HCT116 (cell line): ENCODE measurements at regions not wholly inside any gene's neighbourhood (a gene's known extent, or its start where the extent isn't known, plus 50 kb on each side); places are given as distances from the start of the nearest gene placed in this dataset.
"Not testable (repeated sequence)": the region's sequence is repeated elsewhere in the genome, so short reads cannot be mapped to it uniquely, and the experiment has no call there.

Source experiments
- ATAC-seq: fragments of 200-7000 bp; cut with Tn5 transposase; 2 replicates; pipeline ENCODE4 v1.9.1; 2020; ENCODE audit warnings: mild to moderate bottlenecking, moderate library complexity
- BruUV-seq: library from RNA; stranded (reverse); fragments of 400-500 nt; replicated peaks from 2 replicates; lab custom pipeline; 2021; lab: Mats Ljungman, UMichigan
- CTCF ChIA-PET: fragments of 300-600 bp; sonication (Branson Sonifier 250); formaldehyde crosslinking; loops from one replicate; lab custom pipeline; 2021; ENCODE audit warnings: antibody characterized with exemption; lab: Charles Lee
- POLR2A ChIA-PET: fragments of 300-600, 350-600 bp; sonication (Branson Sonifier 250); formaldehyde crosslinking; loops from one replicate; lab custom pipeline; 2021; ENCODE audit warnings: antibody characterized with exemption; lab: Charles Lee
- RAD21 ChIA-PET, 2 experiments: fragments of 300-600 bp; sonication (Branson Sonifier 250); formaldehyde crosslinking; loops; one replicate each; lab custom pipeline; 2023; ENCODE audit warnings: low total read pairs in 2 of 2; ENCODE audit not compliant: uncharacterized antibody in 2 of 2, unreplicated experiment in 2 of 2, low non-redundant PET in 1 of 2; lab: Charles Lee
- DNase-seq: peaks from one replicate; pipeline ENCODE4 v3.0.0-alpha.2; 2010; ENCODE audit warnings: low read depth, low spot score
- H2AFZ ChIP-seq: fragments of 200-600 bp; shearing (Covaris generic), sonication (generic); 2 replicates; pipeline ENCODE4 v1.6.1; 2017; ENCODE audit warnings: low read depth, mixed run types, mixed read lengths, antibody characterized with exemption, low read length; ENCODE audit not compliant: poor library complexity, severe bottlenecking
- H3K27ac ChIP-seq: 2 replicates; pipeline ENCODE4 v1.5.1; 2012; ENCODE audit warnings: low read depth, low read length
- H3K27me3 ChIP-seq: fragments of 200-600 bp; sonication (generic); 2 replicates; pipeline ENCODE4 v1.6.1; 2016; ENCODE audit warnings: mixed run types, low read length, mixed read lengths; ENCODE audit not compliant: insufficient read depth
- H3K36me3 ChIP-seq, 2 experiments: fragments of 200-500 bp in 1 of 2; fragments of 200-600 bp in 1 of 2; sonication (Bioruptor generic) in 1 of 2; sonication (generic) in 1 of 2; 2 replicates each; pipeline versions ENCODE4 v1.5.1 to v1.6.1; 2014 to 2016; ENCODE audit warnings: low read length in 2 of 2, inconsistent platforms in 1 of 2, mixed read lengths in 1 of 2, mixed run types in 1 of 2; ENCODE audit not compliant: insufficient read depth in 2 of 2, control insufficient read depth in 1 of 2
- H3K4me1 ChIP-seq, 2 experiments: fragments of 200-600 bp in 1 of 2; sonication (generic) in 1 of 2; 2 replicates each; pipeline versions ENCODE4 v1.5.1 to v1.6.1; 2012 to 2017; ENCODE audit warnings: low read length in 2 of 2, inconsistent platforms in 1 of 2, mild to moderate bottlenecking in 1 of 2, mixed read lengths in 1 of 2, mixed run types in 1 of 2, moderate library complexity in 1 of 2; ENCODE audit not compliant: insufficient read depth in 2 of 2, control insufficient read depth in 1 of 2
- H3K4me2 ChIP-seq: fragments of 200-600 bp; sonication (generic); 2 replicates; pipeline ENCODE4 v1.6.1; 2017; ENCODE audit warnings: mixed run types, low read length, mixed read lengths
- H3K4me3 ChIP-seq, 2 experiments: fragments of 200-600 bp in 1 of 2; sonication (generic) in 1 of 2; replicated peaks in 1 of 2; 2 replicates each; pipeline ENCODE4 v1.5.1; 2011 to 2016; ENCODE audit warnings: low read length in 2 of 2, control low read depth in 1 of 2, low read depth in 1 of 2, mild to moderate bottlenecking in 1 of 2, mixed read lengths in 1 of 2, mixed run types in 1 of 2
- H3K79me2 ChIP-seq: fragments of 200-600 bp; sonication (generic); 2 replicates; pipeline ENCODE4 v1.6.1; 2017; ENCODE audit warnings: mild to moderate bottlenecking, mixed run types, low read length, moderate library complexity, mixed read lengths; ENCODE audit not compliant: insufficient read depth
- H3K9ac ChIP-seq: fragments of 200-600 bp; sonication (generic); 2 replicates; pipeline ENCODE4 v1.6.1; 2016; ENCODE audit warnings: low read length, mixed read lengths
- H3K9me2 ChIP-seq: fragments of 200-600 bp; sonication (generic), shearing (Covaris generic); 2 replicates; pipeline ENCODE4 v1.6.1; 2017; ENCODE audit warnings: mixed run types, mild to moderate bottlenecking, moderate library complexity; ENCODE audit not compliant: insufficient read depth
- H3K9me3 ChIP-seq, 2 experiments: fragments of 200-500 bp in 1 of 2; fragments of 200-600 bp in 1 of 2; sonication (Bioruptor generic) in 1 of 2; sonication (generic) in 1 of 2; 2 replicates each; pipeline ENCODE4 v1.6.1; 2014 to 2017; ENCODE audit warnings: low read length in 2 of 2, mixed read lengths in 2 of 2, inconsistent platforms in 1 of 2, low read depth in 1 of 2, mild to moderate bottlenecking in 1 of 2, mixed run types in 1 of 2, moderate library complexity in 1 of 2; ENCODE audit not compliant: control insufficient read depth in 1 of 2, insufficient read depth in 1 of 2
- H4K20me1 ChIP-seq: fragments of 200-600 bp; sonication (generic), shearing (Covaris generic); 2 replicates; pipeline ENCODE4 v1.6.1; 2017; ENCODE audit warnings: mixed run types, mild to moderate bottlenecking, moderate library complexity; ENCODE audit not compliant: insufficient read depth
- CBX3 ChIP-seq: IDR thresholded peaks from 2 replicates; pipeline ENCODE4 v1.6.1; 2012; ENCODE audit warnings: low read depth
- CEBPB ChIP-seq: IDR thresholded peaks from 2 replicates; pipeline ENCODE4 v1.6.1; 2012; ENCODE audit warnings: low read depth
- ELF1 ChIP-seq: IDR thresholded peaks from 2 replicates; pipeline ENCODE4 v1.6.1; 2012; ENCODE audit warnings: low read depth, borderline replicate concordance
- EZH2 ChIP-seq: fragments of 200-600 bp; sonication (generic); IDR thresholded peaks from 2 replicates; pipeline ENCODE4 v1.6.1; 2017; ENCODE audit warnings: antibody characterized with exemption, mixed run types
- FOSL1 ChIP-seq: IDR thresholded peaks from 2 replicates; pipeline ENCODE4 v1.6.1; 2012; ENCODE audit warnings: low read depth
- JUND ChIP-seq: IDR thresholded peaks from 2 replicates; pipeline ENCODE4 v1.6.1; 2012
- POLR2A ChIP-seq: IDR thresholded peaks from 2 replicates; pipeline ENCODE4 v1.7.0; 2011; ENCODE audit warnings: borderline replicate concordance; ENCODE audit not compliant: insufficient read depth, insufficient read length; ENCODE audit errors: extremely low read depth
- POLR2AphosphoS5 ChIP-seq: IDR thresholded peaks from 2 replicates; pipeline ENCODE4 v1.6.1; 2011; ENCODE audit warnings: mild to moderate bottlenecking, low read depth, low read length, moderate library complexity
- SIN3A ChIP-seq: IDR thresholded peaks from 2 replicates; pipeline ENCODE4 v1.6.1; 2012; ENCODE audit warnings: low read depth
- intact Hi-C: fragments of 100-400 bp; cut with micrococcal nuclease; formaldehyde crosslinking; loops from 2 replicates; pipeline ENCODE4 v1.10.0; 2022
- TF ChIP-seq, protein P1 (sequence below): IDR thresholded peaks from 2 replicates; pipeline ENCODE4 v1.6.1; 2012
- TF ChIP-seq, protein P2 (sequence below): IDR thresholded peaks from 2 replicates; pipeline ENCODE4 v1.6.1; 2012; ENCODE audit warnings: low read depth
- TF ChIP-seq, protein P3 (sequence below): IDR thresholded peaks from 2 replicates; pipeline ENCODE4 v1.6.1; 2012
- TF ChIP-seq, protein P4 (sequence below): IDR thresholded peaks from 2 replicates; pipeline ENCODE4 v1.6.1; 2011; ENCODE audit warnings: mild to moderate bottlenecking, low read length, moderate library complexity; ENCODE audit not compliant: insufficient replicate concordance; ENCODE audit errors: extremely low read depth

DNA sequence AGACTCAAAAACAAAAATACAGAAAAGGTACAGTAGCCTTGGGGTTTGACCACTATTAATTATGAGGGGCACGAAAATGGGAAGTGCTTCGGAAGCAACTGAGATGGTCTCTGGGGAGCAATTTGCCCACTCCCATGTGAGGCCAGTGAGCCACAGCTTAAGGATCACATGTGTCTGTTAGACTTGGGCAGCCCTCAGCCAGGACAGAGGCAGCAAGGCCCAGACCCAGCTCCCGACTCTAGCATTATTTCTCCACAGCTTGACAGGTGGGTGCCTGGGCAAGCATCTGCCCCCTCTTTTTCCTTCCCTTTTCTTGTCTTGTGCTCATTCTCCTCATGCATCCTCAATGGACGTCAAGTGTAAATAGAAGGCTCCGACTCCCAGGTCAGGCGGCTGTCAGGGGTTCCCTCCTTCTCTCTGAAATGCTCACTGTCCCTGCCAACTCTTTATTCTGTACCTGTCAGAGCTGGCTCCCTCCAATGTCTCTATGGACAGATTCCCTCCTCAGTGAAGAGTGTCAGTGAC lies 137.0 kb upstream of the RCN1 start:
- no peak overlapping the region for H3K27ac ChIP-seq
- H3K4me2 ChIP-seq, result no peak overlapping the region
- no peak for TF ChIP-seq CEBPB
- TF ChIP-seq, protein P1, sequence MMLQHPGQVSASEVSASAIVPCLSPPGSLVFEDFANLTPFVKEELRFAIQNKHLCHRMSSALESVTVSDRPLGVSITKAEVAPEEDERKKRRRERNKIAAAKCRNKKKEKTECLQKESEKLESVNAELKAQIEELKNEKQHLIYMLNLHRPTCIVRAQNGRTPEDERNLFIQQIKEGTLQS, result no peak
- TF ChIP-seq CBX3, result no peak
- no peak for TF ChIP-seq JUND
- TF ChIP-seq, protein P2, sequence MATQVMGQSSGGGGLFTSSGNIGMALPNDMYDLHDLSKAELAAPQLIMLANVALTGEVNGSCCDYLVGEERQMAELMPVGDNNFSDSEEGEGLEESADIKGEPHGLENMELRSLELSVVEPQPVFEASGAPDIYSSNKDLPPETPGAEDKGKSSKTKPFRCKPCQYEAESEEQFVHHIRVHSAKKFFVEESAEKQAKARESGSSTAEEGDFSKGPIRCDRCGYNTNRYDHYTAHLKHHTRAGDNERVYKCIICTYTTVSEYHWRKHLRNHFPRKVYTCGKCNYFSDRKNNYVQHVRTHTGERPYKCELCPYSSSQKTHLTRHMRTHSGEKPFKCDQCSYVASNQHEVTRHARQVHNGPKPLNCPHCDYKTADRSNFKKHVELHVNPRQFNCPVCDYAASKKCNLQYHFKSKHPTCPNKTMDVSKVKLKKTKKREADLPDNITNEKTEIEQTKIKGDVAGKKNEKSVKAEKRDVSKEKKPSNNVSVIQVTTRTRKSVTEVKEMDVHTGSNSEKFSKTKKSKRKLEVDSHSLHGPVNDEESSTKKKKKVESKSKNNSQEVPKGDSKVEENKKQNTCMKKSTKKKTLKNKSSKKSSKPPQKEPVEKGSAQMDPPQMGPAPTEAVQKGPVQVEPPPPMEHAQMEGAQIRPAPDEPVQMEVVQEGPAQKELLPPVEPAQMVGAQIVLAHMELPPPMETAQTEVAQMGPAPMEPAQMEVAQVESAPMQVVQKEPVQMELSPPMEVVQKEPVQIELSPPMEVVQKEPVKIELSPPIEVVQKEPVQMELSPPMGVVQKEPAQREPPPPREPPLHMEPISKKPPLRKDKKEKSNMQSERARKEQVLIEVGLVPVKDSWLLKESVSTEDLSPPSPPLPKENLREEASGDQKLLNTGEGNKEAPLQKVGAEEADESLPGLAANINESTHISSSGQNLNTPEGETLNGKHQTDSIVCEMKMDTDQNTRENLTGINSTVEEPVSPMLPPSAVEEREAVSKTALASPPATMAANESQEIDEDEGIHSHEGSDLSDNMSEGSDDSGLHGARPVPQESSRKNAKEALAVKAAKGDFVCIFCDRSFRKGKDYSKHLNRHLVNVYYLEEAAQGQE, result no peak
- TF ChIP-seq POLR2A, result no peak
- no peak for TF ChIP-seq FOSL1
- TF ChIP-seq, protein P3, sequence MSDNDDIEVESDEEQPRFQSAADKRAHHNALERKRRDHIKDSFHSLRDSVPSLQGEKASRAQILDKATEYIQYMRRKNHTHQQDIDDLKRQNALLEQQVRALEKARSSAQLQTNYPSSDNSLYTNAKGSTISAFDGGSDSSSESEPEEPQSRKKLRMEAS, result no peak
- no peak for TF ChIP-seq ELF1
- TF ChIP-seq SIN3A, result no peak
- TF ChIP-seq EZH2, result no peak
- TF ChIP-seq, protein P4, sequence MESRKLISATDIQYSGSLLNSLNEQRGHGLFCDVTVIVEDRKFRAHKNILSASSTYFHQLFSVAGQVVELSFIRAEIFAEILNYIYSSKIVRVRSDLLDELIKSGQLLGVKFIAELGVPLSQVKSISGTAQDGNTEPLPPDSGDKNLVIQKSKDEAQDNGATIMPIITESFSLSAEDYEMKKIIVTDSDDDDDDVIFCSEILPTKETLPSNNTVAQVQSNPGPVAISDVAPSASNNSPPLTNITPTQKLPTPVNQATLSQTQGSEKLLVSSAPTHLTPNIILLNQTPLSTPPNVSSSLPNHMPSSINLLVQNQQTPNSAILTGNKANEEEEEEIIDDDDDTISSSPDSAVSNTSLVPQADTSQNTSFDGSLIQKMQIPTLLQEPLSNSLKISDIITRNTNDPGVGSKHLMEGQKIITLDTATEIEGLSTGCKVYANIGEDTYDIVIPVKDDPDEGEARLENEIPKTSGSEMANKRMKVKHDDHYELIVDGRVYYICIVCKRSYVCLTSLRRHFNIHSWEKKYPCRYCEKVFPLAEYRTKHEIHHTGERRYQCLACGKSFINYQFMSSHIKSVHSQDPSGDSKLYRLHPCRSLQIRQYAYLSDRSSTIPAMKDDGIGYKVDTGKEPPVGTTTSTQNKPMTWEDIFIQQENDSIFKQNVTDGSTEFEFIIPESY, result no peak
- no peak for TF ChIP-seq POLR2AphosphoS5
- ATAC-seq (no peak), DNase-seq (no peak)
- no TSS peak for BruUV-seq
- no peaks in the 10 kb centered on the region for H4K20me1 ChIP-seq
- H3K36me3 ChIP-seq, result no peaks in the 10 kb centered on the region
- CTCF ChIA-PET, result no interaction called here
- RAD21 ChIA-PET, result no interaction called here
- H3K79me2 ChIP-seq, result no peaks in the 10 kb centered on the region
- intact Hi-C loops, result no loop called here
- H3K9ac ChIP-seq, result no peak overlapping the region
- H2AFZ ChIP-seq, result no peak overlapping the region
- POLR2A ChIA-PET, result no interaction called here
- H3K4me1 ChIP-seq, result peaks cover 0 to 4% of the 10 kb centered on the region in 2 experiments; a peak in 1 of 4 replicates
- no peaks in the 10 kb centered on the region for H3K27me3 ChIP-seq
- no peak overlapping the region for H3K4me3 ChIP-seq
- H3K9me2 ChIP-seq, result no peaks in the 10 kb centered on the region
- H3K9me3 ChIP-seq, result no peaks in the 10 kb centered on the region

DNA sequence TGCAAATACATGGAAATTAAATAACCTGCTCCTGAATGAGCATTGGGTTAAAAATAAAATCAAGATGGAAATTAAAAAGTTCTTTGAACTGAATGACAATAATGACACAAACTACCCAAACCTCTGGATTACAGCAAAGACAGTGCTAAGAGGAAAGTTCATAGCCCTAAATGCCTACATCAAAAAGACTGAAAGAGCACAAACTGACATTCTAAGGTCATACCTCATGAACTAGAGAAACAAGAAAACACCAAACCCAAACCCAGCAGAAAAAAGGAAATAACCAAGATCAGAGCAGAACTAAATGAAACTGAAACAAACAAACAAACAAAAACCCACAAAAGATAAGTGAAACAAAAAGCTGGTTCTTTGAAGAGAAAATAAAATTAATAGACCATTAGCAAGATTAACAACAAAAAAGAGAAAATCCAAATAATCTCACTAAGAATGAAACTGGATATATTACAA lies 138.6 kb upstream of the PAX6 start:
- H2AFZ ChIP-seq, BruUV-seq, H3K9ac ChIP-seq, H3K4me2 ChIP-seq, ATAC-seq, DNase-seq, RAD21 ChIA-PET, H3K27ac ChIP-seq, H3K27me3 ChIP-seq, intact Hi-C loops, H3K4me3 ChIP-seq, H3K36me3 ChIP-seq, H3K79me2 ChIP-seq, H3K4me1 ChIP-seq, H3K9me2 ChIP-seq, H4K20me1 ChIP-seq, H3K9me3 ChIP-seq: not testable (repeated sequence)
- POLR2A ChIA-PET, result interaction anchor here (0.7 kb wide), 1 partner anchor 75 kb away, joined by 3 read pairs; no protein-coding TSS in a partner anchor
- CTCF ChIA-PET, result interaction anchor here (3.7 kb wide), 1 partner anchor 8 kb away, joined by 29 read pairs; no protein-coding TSS in a partner anchor
